Esophagus muscularis mucosa (tissue), 4 donors: ENCODE measurements at regions not wholly inside any gene's neighbourhood (a gene's known extent, or its start where the extent isn't known, plus 50 kb on each side); places are given as distances from the start of the nearest gene placed in this dataset.

Experiments used
- DNase-seq: peaks from one replicate; pipeline ENCODE4 v3.0.0-alpha.2; 2017; ENCODE audit errors: extremely low spot score
- H3K27ac ChIP-seq, 4 donors: fragments of 200-600 bp; sonication (generic); replicated peaks in 1 of 4; 1 replicate in 3 of 4; 2 replicates in 1 of 4; pipeline ENCODE4 v1.5.1; 2016 to 2019; ENCODE audit warnings: mild to moderate bottlenecking in 1 of 4
- H3K27me3 ChIP-seq, 4 donors: fragments of 200-600 bp; sonication (generic); one replicate each; pipeline versions ENCODE4 v1.5.1 to v1.6.0; 2016 to 2019
- H3K36me3 ChIP-seq, 4 donors: fragments of 200-600 bp; sonication (generic); one replicate each; pipeline ENCODE4 v1.5.1; 2016 to 2019
- H3K4me1 ChIP-seq, 4 donors: fragments of 200-600 bp; sonication (generic); one replicate each; pipeline ENCODE4 v1.5.1; 2016 to 2019
- H3K4me3 ChIP-seq, 4 donors: fragments of 200-600 bp; sonication (generic); 1 replicate in 2 of 4; 2 replicates in 2 of 4; pipeline ENCODE4 v1.5.1; 2016 to 2019; ENCODE audit warnings: mild to moderate bottlenecking in 4 of 4, moderate library complexity in 1 of 4
- H3K9me3 ChIP-seq, 4 donors: fragments of 200-600 bp; sonication (generic); 1 replicate in 3 of 4; 2 replicates in 1 of 4; pipeline ENCODE4 v1.5.1; 2016 to 2019
- CTCF ChIP-seq, 3 experiments: fragments of 200-600 bp in 2 of 3; fragments of 450-650 bp in 1 of 3; sonication (generic) in 2 of 3; IDR thresholded peaks; one replicate each; pipeline ENCODE4 v1.5.1; 2017 to 2019; ENCODE audit warnings: antibody characterized with exemption in 3 of 3, mild to moderate bottlenecking in 2 of 3, moderate library complexity in 1 of 3
- EP300 ChIP-seq: sonication (generic); formaldehyde crosslinking; IDR thresholded peaks from one replicate; pipeline ENCODE4 v1.6.1; 2017; ENCODE audit warnings: antibody characterized with exemption
- POLR2A ChIP-seq: fragments of 450-650 bp; IDR thresholded peaks from one replicate; pipeline ENCODE4 v1.6.1; 2017; ENCODE audit warnings: antibody characterized with exemption, moderate library complexity, mild to moderate bottlenecking, low read depth
- POLR2AphosphoS5 ChIP-seq, 2 donors: sonication (generic); formaldehyde crosslinking; IDR thresholded peaks; one replicate each; pipeline ENCODE4 v1.6.1; 2017; ENCODE audit warnings: antibody characterized with exemption in 2 of 2
- whole genome bisulfite sequencing: methylation state at CpG from one replicate; pipeline ENCODE4 v1.1.5; 2018; 5-methylcytosine and 5-hydroxymethylcytosine counted together
- intact Hi-C: fragments of 100-400 bp; cut with DNase I; formaldehyde crosslinking; loops from one replicate; pipeline ENCODE4 v1.15.1; 2023

- intact Hi-C loops, result loop anchor here (10.0 kb wide), 1 partner anchor 528 kb away; no protein-coding TSS in a partner anchor
- WGBS, result 25% methylated on average over 1 of the region's 1 CpG
- H3K4me3 ChIP-seq, result no peak overlapping the region
- H3K4me1 ChIP-seq, result no peaks in the 10 kb centered on the region
- no peaks in the 10 kb centered on the region for H3K27me3 ChIP-seq
- no peak overlapping the region for H3K27ac ChIP-seq
- no peaks in the 10 kb centered on the region for H3K36me3 ChIP-seq
- DNase-seq, result no peak
- no peak for TF ChIP-seq POLR2A
- no peak for TF ChIP-seq CTCF (IDR thresholded peaks at IDR 0.05)
- TF ChIP-seq POLR2AphosphoS5 (IDR thresholded peaks at IDR 0.05), result no peak
- no peak for TF ChIP-seq EP300
- H3K9me3 ChIP-seq, result no peaks in the 10 kb centered on the region
Measured at GRCh38 chr17:53193044-53193443, 629.7 kb upstream of the KIF2B start.

- no peaks in the 10 kb centered on the region for H3K27me3 ChIP-seq
- no peak overlapping the region for H3K4me3 ChIP-seq
- H3K4me1 ChIP-seq, result no peaks in the 10 kb centered on the region
- H3K36me3 ChIP-seq, result no peaks in the 10 kb centered on the region
- intact Hi-C loops, result loop anchor here (10.0 kb wide), 1 partner anchor 527 kb away; no protein-coding TSS in a partner anchor
- H3K9me3 ChIP-seq, result no peaks in the 10 kb centered on the region
- no peak for DNase-seq
- H3K27ac ChIP-seq, result no peak overlapping the region
- TF ChIP-seq POLR2AphosphoS5 (IDR thresholded peaks at IDR 0.05), result no peak
- TF ChIP-seq POLR2A, result no peak
- TF ChIP-seq EP300, result no peak
- TF ChIP-seq CTCF (IDR thresholded peaks at IDR 0.05), result no peak
Measured at GRCh38 chr17:53191878-53192277, 630.8 kb upstream of the KIF2B start.

DNA sequence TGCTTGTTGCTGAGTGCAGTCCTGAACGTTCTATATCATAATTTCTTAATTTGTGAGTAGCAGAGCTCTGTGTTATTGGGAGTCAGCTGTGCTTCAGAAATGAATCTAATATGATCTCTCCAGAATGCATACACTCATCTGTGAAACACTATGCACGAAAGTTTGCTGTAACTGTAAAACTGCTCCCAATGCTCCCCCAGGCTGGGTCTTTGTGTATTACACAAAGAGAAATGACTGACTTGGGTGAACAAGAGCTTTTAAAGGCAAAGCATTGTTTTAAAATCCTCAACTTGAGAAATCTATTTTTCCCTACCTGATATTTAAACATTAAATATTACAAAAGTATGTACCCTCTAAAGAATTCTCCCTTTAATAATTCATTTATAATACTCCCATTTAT, 636.7 kb upstream of the KIF2B start:
- 63% methylated on average over 2 of the region's 2 CpGs for WGBS
- H3K27me3 ChIP-seq, result no peaks in the 10 kb centered on the region
- H3K4me1 ChIP-seq, result no peaks in the 10 kb centered on the region
- H3K4me3 ChIP-seq, result no peak overlapping the region
- H3K36me3 ChIP-seq, result no peaks in the 10 kb centered on the region
- DNase-seq, result no peak
- H3K27ac ChIP-seq, result no peak overlapping the region
- TF ChIP-seq CTCF (IDR thresholded peaks at IDR 0.05), result no peak
- TF ChIP-seq POLR2AphosphoS5 (IDR thresholded peaks at IDR 0.05), result no peak
- no peak for TF ChIP-seq POLR2A
- no peak for TF ChIP-seq EP300
- H3K9me3 ChIP-seq, result peaks cover 0 to 4% (median 0%) of the 10 kb centered on the region in 4 donors
- intact Hi-C loops, result no loop called here

GRCh38 chr17:53176629-53177028, 646.1 kb upstream of the KIF2B start:
- Histone ChIP-seq H3K4me3 (no peak overlapping the region), H3K9me3 (peaks cover 0 to 9% (median 3%) of the 10 kb centered on the region in 4 donors), H3K36me3 (no peaks in the 10 kb centered on the region), H3K27me3 (no peaks in the 10 kb centered on the region), H3K4me1 (no peaks in the 10 kb centered on the region), H3K27ac (no peak overlapping the region)
- TF ChIP-seq POLR2AphosphoS5 (IDR thresholded peaks at IDR 0.05) (no peak), CTCF (IDR thresholded peaks at IDR 0.05) (no peak), POLR2A (no peak), EP300 (no peak)
- no peak for DNase-seq
- intact Hi-C loops, result no loop called here

- no peaks in the 10 kb centered on the region for H3K9me3 ChIP-seq
- no peak overlapping the region for H3K27ac ChIP-seq
- no peaks in the 10 kb centered on the region for H3K4me1 ChIP-seq
- H3K4me3 ChIP-seq, result no peak overlapping the region
- no peak for DNase-seq
- intact Hi-C loops, result no loop called here
- H3K36me3 ChIP-seq, result no peaks in the 10 kb centered on the region
- H3K27me3 ChIP-seq, result no peaks in the 10 kb centered on the region
- 91% methylated on average over 1 of the region's 1 CpG for WGBS
- TF ChIP-seq POLR2A, result no peak
- TF ChIP-seq EP300, result no peak
- TF ChIP-seq POLR2AphosphoS5 (IDR thresholded peaks at IDR 0.05), result no peak
- TF ChIP-seq CTCF (IDR thresholded peaks at IDR 0.05), result no peak
Measured at GRCh38 chr17:53168413-53168812, 654.3 kb upstream of the KIF2B start.
